Gastrocnemius medialis (tissue), 4 donors: ENCODE measurements at regions not wholly inside any gene's neighbourhood (a gene's known extent, or its start where the extent isn't known, plus 50 kb on each side); places are given as distances from the start of the nearest gene placed in this dataset.

Experiments used
- ATAC-seq, 2 donors: fragments of 150-250 bp; one replicate each; pipeline ENCODE4 v1.9.1; 2016
- DNase-seq, 2 donors: peaks; one replicate each; pipeline ENCODE4 v3.0.0-alpha.2; 2019
- H3K27ac ChIP-seq, 4 donors: fragments of 200-600 bp; sonication (generic); 1 replicate in 1 of 4; 2 replicates in 3 of 4; pipeline ENCODE4 v1.5.1; 2016 to 2018; ENCODE audit warnings: mild to moderate bottlenecking in 2 of 4, moderate library complexity in 1 of 4
- H3K27me3 ChIP-seq, 3 donors: fragments of 200-600 bp; sonication (generic) in 2 of 3; 1 replicate in 1 of 3; 2 replicates in 2 of 3; pipeline versions ENCODE4 v1.5.1 to v1.6.0; 2016 to 2019; ENCODE audit warnings: mild to moderate bottlenecking in 1 of 3, moderate library complexity in 1 of 3
- H3K36me3 ChIP-seq, 2 donors: fragments of 200-600 bp; sonication (generic) in 1 of 2; one replicate each; pipeline ENCODE4 v1.5.1; 2017 to 2018
- H3K4me1 ChIP-seq, 2 donors: fragments of 200-600 bp; sonication (generic) in 1 of 2; one replicate each; pipeline ENCODE4 v1.5.1; 2016 to 2017; ENCODE audit warnings: mild to moderate bottlenecking in 2 of 2
- H3K4me3 ChIP-seq, 4 donors: fragments of 200-600 bp; sonication (generic) in 3 of 4; 1 replicate in 1 of 4; 2 replicates in 3 of 4; pipeline ENCODE4 v1.5.1; 2016 to 2019; ENCODE audit warnings: mild to moderate bottlenecking in 2 of 4
- H3K9me3 ChIP-seq, 3 donors: fragments of 200-600 bp; sonication (generic) in 2 of 3; 1 replicate in 1 of 3; 2 replicates in 2 of 3; pipeline ENCODE4 v1.5.1; 2016 to 2019
- CTCF ChIP-seq, 5 experiments: fragments of 450-650 bp in 3 of 5; fragments of 200-600 bp in 2 of 5; sonication (generic) in 2 of 5; IDR thresholded peaks in 4 of 5; conservative IDR thresholded peaks in 1 of 5; 1 replicate in 4 of 5; 2 replicates in 1 of 5; pipeline ENCODE4 v1.5.1; 2016 to 2019; ENCODE audit warnings: antibody characterized with exemption in 5 of 5, mild to moderate bottlenecking in 3 of 5, moderate library complexity in 3 of 5
- POLR2A ChIP-seq, 2 donors: fragments of 450-650 bp; IDR thresholded peaks; one replicate each; pipeline ENCODE4 v1.6.1; 2017; ENCODE audit warnings: antibody characterized with exemption in 2 of 2, mild to moderate bottlenecking in 2 of 2, moderate library complexity in 2 of 2
- in situ Hi-C, 4 donors: fragments of 200-750 bp; cut with MboI; loops; one replicate each; pipeline versions ENCODE4 v1.15.0 to v1.8.0; 2017; ENCODE audit warnings: low sequenced_read_pairs in 4 of 4
- intact Hi-C: fragments of 100-400 bp; cut with DNase I; formaldehyde crosslinking; loops from one replicate; pipeline ENCODE4 v1.15.1; 2023; ENCODE audit warnings: low total_unique reads

- Histone ChIP-seq H3K27ac (no peak overlapping the region), H3K9me3 (no peaks in the 10 kb centered on the region), H3K4me1 (no peaks in the 10 kb centered on the region), H3K36me3 (no peaks in the 10 kb centered on the region), H3K4me3 (no peak overlapping the region), H3K27me3 (no peaks in the 10 kb centered on the region)
- in situ Hi-C loops = no loop called here
- DNase-seq (no peak), ATAC-seq (no peak)
- TF ChIP-seq POLR2A (IDR thresholded peaks at IDR 0.05) = no peak
- no peak for TF ChIP-seq CTCF (IDR thresholded peaks at IDR 0.05 in 4 of 5, conservative IDR thresholded peaks at IDR 0.05 in 1 of 5)
- intact Hi-C loops = no loop called here
These were observed 94.3 kb upstream of the GPM6A start for GRCh38 chr4:175906384-175906783.

DNA sequence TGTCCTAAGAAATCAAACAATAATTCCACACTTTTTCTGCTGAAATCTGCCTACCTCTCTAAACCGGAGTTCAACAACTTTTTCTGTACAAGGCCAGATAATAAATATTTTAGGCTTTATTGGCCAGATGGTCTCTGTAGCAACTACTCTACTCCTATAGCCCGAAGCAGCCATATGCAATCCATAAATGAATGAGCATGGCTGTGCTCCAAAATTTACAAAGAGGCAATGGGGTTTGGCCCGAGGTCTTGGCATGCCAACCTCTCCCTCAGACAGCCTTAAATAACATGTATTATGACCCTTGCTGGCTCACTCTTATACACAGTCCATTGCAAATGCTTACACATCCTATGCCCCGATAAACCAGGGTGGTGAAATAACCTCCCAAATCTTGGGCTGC is 98.6 kb upstream of the GPM6A start:
- Histone ChIP-seq H3K9me3 (no peaks in the 10 kb centered on the region), H3K4me3 (no peak overlapping the region), H3K27me3 (no peaks in the 10 kb centered on the region), H3K27ac (no peak overlapping the region), H3K4me1 (no peaks in the 10 kb centered on the region), H3K36me3 (no peaks in the 10 kb centered on the region)
- ATAC-seq (no peak), DNase-seq (no peak)
- in situ Hi-C loops = no loop called here
- TF ChIP-seq POLR2A (IDR thresholded peaks at IDR 0.05) = no peak
- TF ChIP-seq CTCF (IDR thresholded peaks at IDR 0.05 in 4 of 5, conservative IDR thresholded peaks at IDR 0.05 in 1 of 5) = no peak
- intact Hi-C loops = no loop called here

DNA sequence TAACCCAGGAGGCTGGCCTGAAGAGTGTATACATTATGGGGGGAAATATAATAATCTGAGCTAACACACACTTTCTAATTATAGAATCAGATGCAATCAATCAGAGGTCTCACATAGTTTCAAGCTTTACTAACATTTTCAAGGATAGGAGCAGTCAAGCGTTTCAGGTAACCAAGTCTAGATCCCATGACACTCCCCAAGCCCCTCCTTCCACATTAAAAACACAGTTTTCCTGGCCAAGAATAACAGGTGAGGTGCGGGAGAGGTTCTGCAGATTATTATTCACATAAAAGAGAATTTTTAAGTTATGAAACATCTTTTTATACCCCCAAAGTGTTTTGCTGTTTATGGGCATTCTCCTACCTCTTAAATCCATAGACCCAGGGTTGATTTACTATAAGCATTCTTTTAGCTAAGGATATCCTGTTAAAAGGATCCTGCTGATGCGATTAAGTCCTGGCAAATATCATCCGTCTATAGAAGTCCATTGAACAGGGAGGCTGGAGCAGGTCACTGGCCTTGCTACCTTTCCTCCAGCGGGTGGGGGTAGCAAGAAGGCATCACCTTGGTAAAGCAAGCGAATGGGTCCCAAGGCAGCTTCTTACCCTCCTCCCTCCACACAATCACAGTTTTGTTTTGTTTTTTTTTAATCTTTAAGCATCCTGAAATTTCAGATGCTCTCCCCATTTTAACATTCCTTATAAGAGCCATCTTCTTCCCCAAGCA is 104.7 kb upstream of the GPM6A start:
- H3K9me3 ChIP-seq = no peaks in the 10 kb centered on the region
- H3K27ac ChIP-seq = no peak overlapping the region
- ATAC-seq (no peak), DNase-seq (no peak)
- H3K4me1 ChIP-seq = no peaks in the 10 kb centered on the region
- intact Hi-C loops (no loop called here), in situ Hi-C loops (no loop called here)
- H3K27me3 ChIP-seq = no peaks in the 10 kb centered on the region
- no peak overlapping the region for H3K4me3 ChIP-seq
- H3K36me3 ChIP-seq = no peaks in the 10 kb centered on the region
- TF ChIP-seq CTCF (IDR thresholded peaks at IDR 0.05 in 4 of 5, conservative IDR thresholded peaks at IDR 0.05 in 1 of 5) (no peak), POLR2A (IDR thresholded peaks at IDR 0.05) (no peak)

DNA sequence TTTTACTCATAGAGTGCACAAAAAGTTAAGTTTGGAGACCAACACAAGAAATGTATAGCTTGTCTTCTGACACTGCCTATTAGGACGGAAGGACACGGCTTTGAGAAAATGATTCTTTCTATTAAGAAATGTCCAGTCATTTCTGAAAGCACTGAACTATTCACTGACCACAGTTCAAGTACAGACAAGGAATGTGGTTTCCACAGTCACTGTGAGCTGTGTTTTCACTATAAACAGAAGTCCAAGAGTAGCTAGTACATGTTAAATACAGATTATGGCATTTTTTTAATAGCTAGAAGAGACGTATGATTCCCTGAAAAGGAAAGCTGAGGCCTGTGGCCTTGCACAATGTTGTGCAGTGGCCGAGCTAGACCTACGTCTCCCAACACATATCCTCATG is 115.1 kb upstream of the GPM6A start:
- DNase-seq (no peak), ATAC-seq (no peak)
- Histone ChIP-seq H3K36me3 (no peaks in the 10 kb centered on the region), H3K27ac (no peak overlapping the region), H3K4me1 (no peaks in the 10 kb centered on the region), H3K9me3 (no peaks in the 10 kb centered on the region), H3K27me3 (no peaks in the 10 kb centered on the region), H3K4me3 (no peak overlapping the region)
- intact Hi-C loops = no loop called here
- no peak for TF ChIP-seq CTCF (IDR thresholded peaks at IDR 0.05 in 4 of 5, conservative IDR thresholded peaks at IDR 0.05 in 1 of 5)
- no peak for TF ChIP-seq POLR2A (IDR thresholded peaks at IDR 0.05)
- in situ Hi-C loops = loop anchor here in 1 of 4 donors (25.0 kb wide), 1 partner anchor 410 kb away; no protein-coding TSS in a partner anchor

- H3K36me3 ChIP-seq = no peaks in the 10 kb centered on the region
- H3K4me3 ChIP-seq = no peak overlapping the region
- no peak for DNase-seq
- no peak for ATAC-seq
- no peaks in the 10 kb centered on the region for H3K9me3 ChIP-seq
- no peaks in the 10 kb centered on the region for H3K4me1 ChIP-seq
- H3K27me3 ChIP-seq = no peaks in the 10 kb centered on the region
- TF ChIP-seq POLR2A (IDR thresholded peaks at IDR 0.05) (no peak), CTCF (IDR thresholded peaks at IDR 0.05 in 4 of 5, conservative IDR thresholded peaks at IDR 0.05 in 1 of 5) (no peak)
- intact Hi-C loops (no loop called here), in situ Hi-C loops (loop anchor here in 1 of 4 donors (25.0 kb wide), 1 partner anchor 408 kb away; no protein-coding TSS in a partner anchor)
- H3K27ac ChIP-seq = no peak overlapping the region
These were observed 117.4 kb upstream of the GPM6A start for GRCh38 chr4:175929441-175929840.
